Astrocyte of the cerebellum (primary cell): ENCODE measurements at regions not wholly inside any gene's neighbourhood (a gene's known extent, or its start where the extent isn't known, plus 50 kb on each side); places are given as distances from the start of the nearest gene placed in this dataset.

ENCODE experiments used
- DNase-seq: peaks from one replicate; pipeline ENCODE4 v3.0.0-alpha.2; 2011; ENCODE audit warnings: low read depth
- H3K4me3 ChIP-seq: 2 replicates; pipeline ENCODE4 v1.5.1; 2011; ENCODE audit warnings: mild to moderate bottlenecking, low read depth, low read length, moderate library complexity
- CTCF ChIP-seq: IDR thresholded peaks from 2 replicates; pipeline ENCODE4 v1.5.1; 2012; ENCODE audit warnings: low read length, low read depth, moderate library complexity, mild to moderate bottlenecking; ENCODE audit errors: missing control alignments
- in situ Hi-C: cut with HindIII; loops from 2 replicates; pipeline ENCODE4 v1.10.0; 2017; ENCODE audit warnings: low sequenced_read_pairs

- TF ChIP-seq CTCF = peak; percentile 70
- peak; percentile 73 for DNase-seq
- in situ Hi-C loops = no loop called here
- no peak overlapping the region for H3K4me3 ChIP-seq
Observed at GRCh38 chr13:26985285-26985878, 186.2 kb downstream of the USP12 start.

- in situ Hi-C loops = no loop called here
- no peak for DNase-seq
- TF ChIP-seq CTCF = no peak
- no peak overlapping the region for H3K4me3 ChIP-seq
Observed at GRCh38 chr13:26984337-26984736, 187.3 kb downstream of the USP12 start.

DNA sequence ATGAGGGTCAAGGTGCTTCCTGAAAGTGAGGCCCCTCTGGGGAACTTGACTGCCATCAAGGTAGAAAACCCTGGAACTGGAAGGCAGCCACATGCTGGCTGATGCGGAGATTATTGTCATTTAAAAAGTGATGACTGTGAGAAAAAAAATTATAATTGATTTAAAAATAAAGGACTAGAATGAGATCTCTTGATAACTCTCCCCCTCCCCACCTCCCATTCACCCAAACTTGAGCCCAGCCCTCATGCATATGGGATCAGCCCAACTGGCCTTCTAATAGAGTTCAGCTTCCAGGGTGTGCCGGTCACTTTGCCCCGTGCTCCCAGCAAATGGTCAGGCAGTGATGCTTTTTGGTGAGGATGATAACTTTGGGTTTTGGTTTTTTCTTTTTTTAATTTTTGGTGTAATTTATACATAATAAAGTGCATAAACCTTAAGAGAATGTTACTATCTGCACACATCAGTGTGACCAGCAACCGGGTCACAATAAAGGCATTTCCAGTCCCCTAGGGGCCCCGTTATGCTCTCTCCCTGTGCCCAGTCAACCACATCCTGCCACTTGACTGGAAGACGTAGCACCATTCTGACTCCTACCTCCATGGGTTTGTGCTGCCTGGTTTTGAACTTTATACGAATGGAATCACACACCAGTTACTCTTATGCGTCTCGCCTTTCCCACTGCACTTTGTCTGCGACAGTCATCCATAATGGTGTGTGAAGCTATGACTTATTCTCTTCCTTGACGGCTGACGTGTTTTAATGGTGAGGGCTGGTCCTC is 187.9 kb downstream of the USP12 start:
- no peak overlapping the region for H3K4me3 ChIP-seq
- TF ChIP-seq CTCF = no peak
- DNase-seq = no peak

GRCh38 chr13:26980099-26981031 is 191.2 kb downstream of the USP12 start:
- in situ Hi-C loops = no loop called here

More for the DNA sequence above, 187.9 kb downstream of the USP12 start:
- in situ Hi-C loops = no loop called here

GRCh38 chr13:26979334-26979733 is 192.3 kb downstream of the USP12 start:
- DNase-seq = no peak
- in situ Hi-C loops = no loop called here
- no peak overlapping the region for H3K4me3 ChIP-seq
- TF ChIP-seq CTCF = no peak

More at GRCh38 chr13:26980099-26981031, 191.2 kb downstream of the USP12 start:
- H3K4me3 ChIP-seq = no peak overlapping the region
- no peak for DNase-seq
- TF ChIP-seq CTCF = no peak

- no peak for TF ChIP-seq CTCF
- no peak overlapping the region for H3K4me3 ChIP-seq
- in situ Hi-C loops = no loop called here
- no peak for DNase-seq
Observed at GRCh38 chr13:26978081-26978860, 193.3 kb downstream of the USP12 start.
